HG02981 (cell line): ENCODE measurements at regions not wholly inside any gene's neighbourhood (a gene's known extent, or its start where the extent isn't known, plus 50 kb on each side); places are given as distances from the start of the nearest gene placed in this dataset.

Source experiments
- ATAC-seq: cut with Tn5 transposase; IDR thresholded peaks from one replicate; pipeline ENCODE4 v1.9.1; 2021; ENCODE audit warnings: mild to moderate bottlenecking, moderate library complexity; ENCODE audit not compliant: unreplicated experiment

DNA sequence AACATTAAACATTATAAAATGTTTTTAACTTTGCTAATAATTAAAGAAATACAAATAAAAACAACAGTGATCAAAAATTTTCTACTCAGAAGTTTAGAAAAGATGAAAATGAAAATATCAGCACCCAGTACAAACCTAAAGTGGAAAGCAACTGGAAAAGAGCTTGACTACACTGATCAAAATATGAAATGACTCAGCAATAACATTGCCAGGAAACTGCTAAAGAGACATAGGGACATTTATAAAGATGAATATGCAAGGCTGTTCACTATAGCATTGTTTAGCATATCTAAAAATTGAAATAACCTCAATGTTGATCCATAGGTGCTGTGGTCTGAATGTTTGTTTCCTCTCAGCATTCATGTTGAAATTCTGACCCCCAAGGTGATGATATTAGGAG is 88.5 kb upstream of the NOCT start:
- ATAC-seq: no peak

DNA sequence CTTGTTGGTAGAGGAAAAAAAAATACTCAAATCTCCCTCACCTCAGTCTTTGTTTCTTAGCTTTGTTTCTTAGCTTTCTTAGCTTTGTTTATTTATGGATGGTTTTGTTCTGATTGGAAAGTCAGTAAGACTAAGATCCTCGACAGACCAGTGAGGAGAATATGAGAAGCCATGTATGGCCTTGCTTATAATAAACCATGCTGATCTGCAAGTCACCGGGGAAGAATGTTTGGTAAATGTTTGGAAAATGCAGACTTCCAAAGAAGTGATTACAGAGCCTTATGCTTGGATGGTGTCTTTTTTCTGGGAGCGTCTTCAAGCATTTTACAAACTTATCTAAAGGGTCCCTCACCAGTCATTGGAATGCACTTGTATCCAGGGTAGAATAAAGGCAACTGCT is 90.1 kb upstream of the NOCT start:
- no peak for ATAC-seq

DNA sequence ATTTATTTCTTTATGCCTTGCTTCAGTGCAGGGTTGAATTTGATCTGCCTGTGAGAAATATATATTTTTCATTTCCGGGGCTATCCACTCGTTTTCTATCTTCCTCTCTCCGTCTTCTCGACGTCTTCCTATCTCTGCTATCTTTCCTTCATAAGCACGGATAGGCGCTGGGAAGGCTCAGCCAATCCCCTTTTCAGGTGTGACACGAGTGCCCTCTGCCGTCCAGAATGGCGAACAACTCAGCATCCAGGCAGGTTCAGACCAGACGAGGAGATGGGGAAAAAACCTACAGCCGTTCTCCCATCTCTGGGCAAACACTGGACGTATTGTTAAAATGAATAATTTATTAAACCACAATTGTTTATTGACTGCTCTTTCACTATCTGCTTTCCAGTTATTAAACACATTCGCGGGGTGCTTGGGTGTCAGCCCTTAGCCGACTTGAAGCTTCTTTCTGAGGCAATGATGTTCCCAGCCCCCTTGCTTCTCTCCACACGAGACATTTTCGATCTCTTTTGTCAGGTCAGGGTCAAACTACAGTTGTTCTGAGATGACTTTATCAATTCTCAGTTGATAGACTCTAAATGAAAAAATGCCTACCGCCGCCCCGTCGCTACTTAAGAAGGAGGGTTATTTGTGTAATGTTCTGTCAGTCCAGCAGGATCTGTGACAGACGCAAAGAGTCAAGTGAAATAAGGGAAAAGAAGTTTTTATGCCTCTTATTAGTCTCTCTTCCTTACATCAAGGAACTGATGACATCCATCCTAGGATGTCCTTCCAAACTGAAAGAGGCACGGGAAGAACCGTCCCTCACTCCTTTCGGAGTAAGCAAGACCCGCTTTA is 96.3 kb upstream of the NOCT start:
- ATAC-seq: peak; percentile 89

DNA sequence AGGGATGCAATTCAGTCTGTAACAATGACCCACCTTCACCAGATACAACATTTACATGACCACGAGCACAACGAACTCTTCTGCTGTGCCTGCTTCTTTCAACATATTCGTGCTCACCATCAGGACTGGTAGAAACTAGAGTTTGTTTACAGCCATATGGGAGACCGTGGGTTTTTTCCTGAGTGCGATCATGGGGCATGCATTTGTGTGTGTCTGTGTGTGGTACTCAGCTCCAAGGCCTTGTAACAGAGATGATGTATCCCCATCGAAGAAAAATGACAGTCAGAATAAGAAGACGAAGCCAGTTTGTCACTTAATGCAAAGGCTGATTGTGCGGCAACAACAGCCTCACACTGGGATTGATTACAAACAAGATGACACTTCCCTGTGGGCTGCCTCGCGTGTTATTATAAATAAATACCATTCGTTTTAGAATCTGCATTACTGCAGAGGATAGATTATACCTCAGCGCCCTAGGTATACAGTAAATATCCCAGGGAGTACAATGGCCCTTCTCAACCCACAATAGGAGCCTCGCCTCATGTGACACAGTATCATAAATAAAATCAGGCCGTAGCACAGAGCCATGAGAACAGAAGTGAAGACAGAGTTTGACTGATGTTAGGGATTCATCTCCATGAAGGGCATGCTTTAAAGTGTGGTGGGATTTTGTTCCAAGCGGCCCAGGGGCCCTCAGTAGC is 97.3 kb upstream of the NOCT start:
- no peak for ATAC-seq

DNA sequence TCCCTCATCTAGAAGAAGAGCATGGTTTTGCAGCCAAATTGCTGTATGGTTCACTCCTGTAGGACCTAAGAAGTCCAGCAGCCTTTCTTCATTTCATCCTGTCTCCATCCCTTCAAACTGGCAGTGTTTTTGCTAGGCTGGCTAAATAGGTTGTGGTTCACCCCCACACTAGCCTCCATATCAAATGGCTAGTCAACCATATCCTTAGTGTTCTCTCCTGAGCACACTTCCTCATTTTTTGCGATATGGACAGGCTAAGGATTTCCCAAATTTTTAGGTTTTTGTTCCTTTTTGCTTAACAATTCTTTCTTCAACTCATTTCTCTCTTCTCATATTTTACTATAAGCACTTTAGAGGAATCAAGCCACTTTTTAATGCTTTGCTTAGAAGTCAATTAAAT is 98.8 kb upstream of the NOCT start:
- no peak for ATAC-seq

DNA sequence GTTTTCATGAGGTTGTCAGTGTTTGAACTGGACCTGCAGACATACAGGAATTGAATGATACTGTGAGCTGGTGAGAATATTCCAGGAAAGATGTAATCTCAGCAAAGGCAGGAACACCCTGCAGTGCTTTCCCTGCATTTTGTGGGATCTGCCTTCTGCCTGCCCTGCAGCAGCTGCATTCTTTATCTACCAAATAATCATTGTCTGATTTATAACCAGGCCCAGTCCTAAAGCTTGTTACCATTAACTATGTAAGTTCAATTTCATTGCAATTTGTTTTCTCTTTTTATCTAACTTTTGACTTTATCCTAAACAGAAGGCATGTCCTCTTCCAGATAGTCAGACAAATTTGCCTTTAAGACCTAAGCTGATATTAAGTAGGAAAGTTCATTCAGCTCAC is 99.8 kb upstream of the NOCT start:
- ATAC-seq: no peak

DNA sequence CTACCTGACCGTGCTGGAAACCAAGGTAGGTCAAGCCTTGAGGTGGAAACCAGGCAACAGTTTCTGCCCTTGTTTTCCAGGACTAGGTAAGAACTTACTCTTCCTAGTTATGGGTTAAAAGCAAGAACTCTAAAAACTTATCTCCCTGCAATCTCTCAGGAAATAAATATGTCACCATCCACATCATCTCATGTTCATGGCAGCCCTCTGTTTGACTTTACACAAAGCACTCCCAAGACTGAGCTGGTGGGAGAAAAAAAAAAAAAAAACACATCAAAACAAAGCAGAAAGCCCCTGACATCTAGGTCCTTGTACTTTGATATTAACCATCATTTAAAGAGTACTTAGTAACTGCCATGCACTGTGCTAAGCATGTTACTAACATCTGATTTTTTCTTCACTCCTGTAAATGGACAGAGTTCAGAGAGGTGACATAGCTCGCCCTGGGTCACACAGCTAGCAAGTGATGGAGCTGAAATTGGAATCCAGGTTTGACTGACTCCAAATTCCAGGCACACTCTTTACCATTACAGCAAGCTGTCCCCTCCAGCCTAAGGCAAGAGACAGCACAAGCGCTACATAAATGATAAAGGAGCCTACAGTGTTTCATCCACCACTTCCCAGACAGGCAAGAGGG is 102.8 kb upstream of the NOCT start:
- no peak for ATAC-seq

DNA sequence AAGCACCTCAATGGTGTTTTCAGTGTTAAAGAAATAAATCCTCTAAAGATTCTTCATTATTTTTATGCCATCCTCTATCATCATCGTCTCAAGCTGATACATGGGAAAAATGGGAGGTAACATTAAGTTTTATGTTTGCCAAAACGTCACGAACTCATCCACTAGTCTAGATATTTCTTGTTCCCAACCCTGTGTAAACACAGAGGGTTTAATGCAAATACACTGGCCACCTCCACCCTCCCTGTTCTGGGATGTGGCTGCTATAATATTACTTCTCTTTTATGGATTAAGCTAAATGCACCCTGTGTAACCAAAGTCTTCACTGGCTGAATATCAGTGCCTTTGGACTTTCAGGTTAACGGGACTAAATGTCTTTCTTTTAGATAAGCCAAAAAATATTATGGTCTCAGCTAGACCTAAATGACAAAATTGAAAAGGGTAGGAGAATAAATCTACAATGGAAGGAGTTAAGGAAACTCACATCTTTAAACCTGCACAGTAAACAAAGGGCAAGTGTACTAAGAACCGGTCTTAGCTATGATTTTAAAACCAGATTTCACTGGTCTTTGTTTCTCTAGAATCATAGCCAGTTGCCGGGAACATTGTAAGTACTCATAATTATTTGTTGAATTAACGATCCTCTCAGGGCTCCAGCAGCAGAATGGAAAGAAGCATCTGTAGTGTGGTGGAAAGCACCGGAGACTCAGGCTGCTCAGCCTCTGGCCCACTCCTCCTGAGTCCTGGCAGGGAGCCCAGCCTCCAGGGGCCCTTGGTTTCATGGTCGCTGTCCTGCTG is 103.5 kb upstream of the NOCT start:
- no peak for ATAC-seq

DNA sequence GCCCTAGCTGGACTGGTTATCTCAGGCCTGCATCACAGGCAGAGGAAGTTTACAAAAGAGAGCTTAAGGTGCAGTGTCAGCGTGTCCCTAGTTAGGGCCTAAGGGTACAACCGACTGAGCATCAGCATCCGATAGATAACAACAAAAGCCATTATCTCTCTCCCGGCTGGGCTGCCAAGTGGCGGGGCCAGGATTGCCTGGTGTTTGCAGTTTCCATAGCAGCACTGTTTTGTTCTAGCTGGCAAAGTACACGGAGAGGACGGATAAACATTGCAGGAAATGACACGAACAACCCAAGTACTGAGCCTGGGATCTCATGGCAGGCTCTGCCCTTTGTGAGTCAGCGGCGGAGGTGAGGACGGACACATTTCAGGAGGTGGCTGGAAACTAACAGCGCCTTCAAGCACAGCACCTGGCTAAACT is 104.7 kb upstream of the NOCT start:
- ATAC-seq: no peak

DNA sequence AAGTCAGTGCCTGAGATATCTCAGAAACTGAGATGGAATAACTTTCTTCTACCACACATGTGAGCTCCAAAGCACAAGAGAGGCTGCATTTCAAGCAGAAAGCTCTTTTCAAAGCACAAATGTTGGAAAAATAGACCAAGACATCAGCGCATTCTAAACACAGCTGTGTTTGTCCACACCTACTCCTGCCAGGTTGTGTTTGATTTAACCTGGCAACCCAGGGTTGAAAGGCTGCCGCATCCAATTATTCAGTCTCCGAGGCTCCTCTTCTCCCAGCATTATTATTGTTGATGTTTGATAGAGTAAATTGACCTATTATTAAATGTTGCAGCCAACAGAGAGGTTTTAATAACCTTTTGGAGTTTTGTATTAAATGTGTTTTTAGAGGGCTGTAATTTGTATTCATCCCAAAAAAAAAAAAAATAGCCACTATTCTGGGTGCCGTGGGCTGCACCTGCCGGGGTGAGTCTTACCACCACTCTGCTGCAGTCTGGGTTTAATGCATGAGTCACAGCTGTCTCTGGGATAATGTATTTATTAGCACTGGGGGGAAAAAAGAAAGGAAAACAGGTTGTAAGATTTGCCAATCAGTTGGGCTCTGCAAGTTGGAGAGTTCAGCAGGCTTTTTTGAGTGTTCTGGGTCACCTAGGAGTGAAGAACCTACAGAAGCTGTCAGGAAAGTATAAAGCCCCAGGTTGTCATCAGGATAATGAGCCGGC is 105.2 kb upstream of the NOCT start:
- no peak for ATAC-seq

DNA sequence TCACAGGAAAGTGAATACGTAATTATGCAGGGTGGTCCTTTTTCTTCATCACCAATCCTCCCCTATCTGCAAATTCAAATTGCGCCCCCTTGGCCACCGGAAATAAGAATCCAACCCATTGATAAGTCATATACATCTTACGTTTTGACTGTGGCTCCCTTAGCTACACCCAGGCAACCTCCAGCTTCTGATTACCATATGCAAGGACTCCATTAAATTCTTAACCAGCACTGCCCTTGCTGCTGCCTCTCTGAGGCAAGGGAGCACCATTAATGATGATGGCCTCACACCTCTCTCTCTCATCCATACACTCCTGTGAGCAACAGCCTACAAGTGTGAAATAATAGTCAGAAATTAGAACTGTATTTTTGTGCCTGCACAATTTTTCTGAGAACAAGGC is 106.0 kb upstream of the NOCT start:
- ATAC-seq: no peak

DNA sequence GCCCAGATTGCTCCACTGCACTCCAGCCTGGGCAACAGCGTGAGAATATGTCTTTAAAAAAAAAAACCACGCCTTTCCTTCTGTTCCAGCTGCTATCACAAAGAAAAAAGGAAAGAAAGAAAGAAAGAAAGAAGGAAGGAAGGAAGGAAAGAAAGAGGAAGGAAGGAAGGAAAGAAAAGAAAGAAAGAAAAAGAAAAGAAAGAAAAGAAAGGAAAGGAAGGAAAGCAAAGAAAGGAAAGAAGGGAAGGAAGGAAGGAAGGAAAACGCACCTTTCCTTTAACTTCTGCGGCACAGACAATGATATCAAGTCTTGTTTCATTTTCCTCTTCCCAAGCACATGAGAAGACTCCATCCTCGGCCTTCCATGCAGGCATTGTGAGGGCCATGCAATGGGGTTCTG is 107.4 kb upstream of the NOCT start:
- ATAC-seq: no peak

DNA sequence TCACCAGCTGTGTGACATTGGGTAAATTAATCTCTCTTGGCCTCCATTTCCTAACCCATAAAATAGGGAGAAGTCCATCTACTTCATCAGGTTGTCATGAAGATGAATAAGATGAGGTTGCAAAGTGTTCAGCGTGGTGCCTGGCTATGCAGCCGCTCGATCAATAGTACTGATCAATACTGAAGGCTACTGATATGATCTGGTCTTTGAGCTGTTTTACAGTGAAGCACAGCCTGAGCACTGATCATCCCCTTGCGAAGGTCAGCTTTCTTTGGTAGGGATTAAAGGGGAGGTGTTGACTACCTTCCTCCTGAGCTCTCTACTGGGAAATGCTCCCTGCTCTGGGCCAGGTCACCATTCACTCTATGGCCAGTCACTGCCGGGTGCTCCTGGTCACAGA is 108.4 kb upstream of the NOCT start:
- ATAC-seq: no peak

DNA sequence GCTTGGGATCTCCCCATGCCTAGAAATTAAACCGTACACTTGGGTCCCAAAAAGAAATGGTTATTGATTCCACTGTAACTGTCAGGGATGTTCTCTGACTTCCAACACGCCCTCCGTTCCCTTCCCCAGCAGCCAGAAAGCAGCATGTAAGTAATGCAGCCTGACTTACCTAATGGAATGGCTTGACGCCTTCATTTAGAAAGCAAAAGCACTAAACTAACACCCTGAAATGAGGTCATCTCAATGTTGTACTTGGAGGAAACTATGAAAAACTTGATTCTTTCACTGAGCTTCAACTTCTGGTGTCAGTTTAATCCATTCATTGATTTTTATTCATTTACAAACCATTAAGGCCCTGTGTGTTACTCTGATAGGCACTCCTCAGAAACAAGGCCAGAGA is 110.8 kb upstream of the NOCT start:
- no peak for ATAC-seq

DNA sequence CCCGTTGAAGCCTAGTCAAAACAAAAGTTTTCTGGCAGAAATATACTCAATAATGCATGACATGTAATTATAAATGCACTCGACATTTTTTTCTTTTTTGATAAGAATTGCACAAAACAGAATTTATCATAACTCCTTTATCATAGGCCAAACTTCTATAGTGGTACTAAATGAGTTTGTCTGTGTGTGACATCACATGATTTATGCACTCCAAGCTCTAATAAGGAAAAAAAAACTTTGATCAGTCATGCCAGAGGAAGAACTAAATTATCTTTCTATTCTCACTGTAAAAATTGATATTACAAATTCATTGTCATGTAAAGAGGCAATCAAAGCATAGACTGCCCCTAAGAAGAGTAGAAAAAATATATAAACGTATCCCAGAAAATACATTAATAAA is 112.4 kb upstream of the NOCT start:
- ATAC-seq: no peak

DNA sequence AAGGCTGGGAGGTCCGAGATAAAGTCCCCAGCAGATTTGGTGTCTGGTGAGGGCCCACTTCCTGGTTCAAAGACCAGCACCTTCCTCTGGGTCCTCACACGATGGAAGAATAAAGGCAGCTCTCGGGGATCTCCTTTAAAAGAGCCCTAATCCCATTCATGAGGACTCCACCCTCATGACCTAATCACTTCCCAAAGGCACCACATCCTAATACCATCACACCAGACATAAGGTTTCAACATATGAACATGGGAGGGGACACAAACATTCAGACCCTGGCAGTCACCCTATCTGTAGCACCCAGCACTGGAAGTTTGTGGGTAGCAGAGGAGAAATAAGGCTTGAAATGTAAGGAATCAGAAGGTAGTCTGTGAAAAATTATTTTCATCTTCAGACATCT is 112.9 kb upstream of the NOCT start:
- no peak for ATAC-seq

DNA sequence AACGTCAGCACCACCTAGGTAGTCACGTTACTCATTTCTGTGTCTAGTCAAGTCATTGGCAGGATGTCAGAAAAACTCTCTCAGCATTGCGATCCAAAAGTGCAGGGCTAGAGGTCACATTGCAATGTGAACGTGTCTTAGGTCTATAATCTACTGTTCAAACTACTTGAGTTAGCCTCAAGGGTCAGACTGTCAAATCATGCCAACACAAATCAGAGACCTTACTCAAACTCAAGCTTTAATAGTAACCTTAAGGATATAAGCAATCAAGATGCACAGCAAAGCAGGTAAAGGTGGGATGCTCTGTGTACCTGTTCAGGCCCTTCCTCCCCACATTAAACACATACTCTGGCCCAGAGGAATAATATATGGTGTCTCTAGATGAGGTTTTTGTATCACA is 114.4 kb upstream of the NOCT start:
- ATAC-seq: no peak

DNA sequence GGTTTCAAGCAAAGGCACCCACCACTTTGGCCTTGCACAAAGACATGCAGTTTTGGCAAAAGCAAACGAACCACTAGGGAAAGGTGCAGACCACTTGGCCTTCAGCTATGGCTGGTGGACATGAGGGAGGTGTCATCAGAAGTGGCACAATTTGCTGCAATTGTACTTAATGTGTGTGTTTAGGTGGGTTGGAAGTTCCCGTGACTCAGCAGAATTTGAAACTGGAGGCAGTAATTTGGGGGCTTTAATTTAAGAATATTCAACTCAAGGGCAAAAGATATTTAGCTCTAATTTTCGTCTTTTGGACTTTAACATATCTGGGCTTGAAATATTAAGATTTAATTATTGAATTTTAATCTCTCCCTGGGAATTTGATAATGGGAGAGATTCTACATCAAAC is 115.6 kb upstream of the NOCT start:
- ATAC-seq: no peak

DNA sequence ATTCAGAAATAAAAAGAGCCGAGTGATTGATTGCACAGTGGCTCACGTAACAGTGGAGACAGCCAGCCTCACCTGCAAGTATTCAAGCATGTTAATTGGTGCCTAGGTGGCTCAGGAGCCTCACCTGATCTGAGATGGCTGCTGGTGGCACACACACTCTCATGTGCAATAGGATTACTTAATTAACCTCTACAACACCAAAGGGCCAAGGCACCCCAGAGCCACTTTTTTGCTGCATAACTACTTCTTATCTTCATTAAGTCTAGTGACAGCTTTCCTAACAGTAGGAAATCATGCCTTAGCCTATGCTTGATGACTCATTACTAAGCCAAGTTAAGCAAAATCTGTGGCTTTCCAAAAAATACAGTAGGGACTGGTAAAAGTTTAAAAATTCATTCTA is 117.3 kb upstream of the NOCT start:
- no peak for ATAC-seq

DNA sequence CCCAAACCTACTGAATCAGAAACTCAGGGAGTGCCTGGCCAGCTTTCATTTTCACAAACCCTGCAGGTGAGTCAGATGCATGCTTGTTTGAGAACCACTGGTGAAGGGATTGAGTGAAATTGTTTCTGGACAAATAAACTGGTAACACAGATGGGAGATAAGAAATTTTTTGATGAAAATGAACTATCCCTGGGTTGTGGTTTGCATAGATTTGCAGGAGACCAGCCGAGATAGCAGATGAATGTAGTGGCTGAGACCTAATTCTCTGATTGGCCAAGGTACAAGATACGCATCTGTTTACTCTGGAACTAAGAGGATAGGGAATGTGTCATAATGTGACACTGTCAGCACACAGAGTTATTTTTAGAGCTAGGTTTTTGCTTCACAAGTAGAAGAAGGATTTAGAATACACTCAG is 117.8 kb upstream of the NOCT start:
- no peak for ATAC-seq

DNA sequence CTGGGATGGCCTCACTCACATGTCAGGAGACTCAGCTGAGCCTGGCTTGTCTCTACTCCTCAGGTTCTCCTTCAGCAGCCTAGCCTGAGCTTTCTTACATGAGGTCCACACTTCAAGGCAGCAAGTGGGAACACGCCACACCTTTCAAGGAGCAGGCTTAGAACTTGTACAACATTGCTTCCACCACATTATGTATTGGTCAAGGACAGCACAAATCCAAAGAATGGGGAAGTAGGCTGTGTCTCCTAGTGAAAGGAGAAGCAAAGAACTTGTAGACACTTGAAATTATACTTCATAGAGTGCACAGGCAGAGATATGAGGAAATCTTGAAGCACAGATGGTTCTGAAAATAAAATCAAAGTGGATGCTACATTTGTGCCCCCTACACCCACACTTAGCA is 120.9 kb upstream of the NOCT start:
- no peak for ATAC-seq
